Activated CD4-positive, alpha-beta T cell treated with anti-CD3 and anti-CD28 coated beads for 24 hours (primary cell): ENCODE measurements at regions not wholly inside any gene's neighbourhood (a gene's known extent, or its start where the extent isn't known, plus 50 kb on each side); places are given as distances from the start of the nearest gene placed in this dataset.
"Not testable (repeated sequence)": the region's sequence is repeated elsewhere in the genome, so short reads cannot be mapped to it uniquely, and the experiment has no call there.

Source experiments
- DNase-seq, 2 donors: peaks; one replicate each; pipeline ENCODE4 v3.0.0-alpha.2; 2020; ENCODE audit warnings: low read depth in 2 of 2

GRCh38 chr14:105918496-105919262 lies 392.3 kb downstream of the TMEM121 start:
- DNase-seq = no peak

- DNase-seq = no peak
These were observed 393.2 kb downstream of the TMEM121 start for GRCh38 chr14:105919458-105920150.

DNA sequence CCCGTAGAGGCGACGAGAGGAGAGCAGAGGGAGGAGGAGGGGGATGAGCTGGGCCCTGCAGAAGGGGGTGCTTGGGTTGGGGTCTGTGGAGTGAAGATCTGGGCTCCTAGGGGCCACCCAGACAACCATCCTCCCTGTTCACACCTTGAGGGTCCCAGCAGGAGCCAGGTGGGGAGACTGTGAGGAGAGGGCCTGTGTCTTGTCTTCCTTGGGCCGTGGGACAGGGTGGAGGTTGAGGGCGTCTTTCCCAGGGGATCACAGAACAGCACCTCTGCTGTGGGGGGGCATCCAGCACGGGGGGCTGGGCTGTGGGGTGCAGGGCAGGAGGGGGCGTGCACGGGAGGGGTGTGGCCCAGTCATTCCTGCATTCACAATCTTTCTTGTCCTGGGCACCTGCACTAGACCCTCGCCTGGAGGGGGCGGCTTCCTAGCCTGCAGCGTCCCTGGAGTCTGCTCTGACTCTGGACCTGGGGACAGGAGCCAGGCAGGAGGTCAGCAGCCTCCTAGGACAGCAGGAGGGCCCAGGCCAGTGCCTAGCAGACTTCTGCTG lies 393.8 kb downstream of the TMEM121 start:
- not testable (repeated sequence) for DNase-seq

DNA sequence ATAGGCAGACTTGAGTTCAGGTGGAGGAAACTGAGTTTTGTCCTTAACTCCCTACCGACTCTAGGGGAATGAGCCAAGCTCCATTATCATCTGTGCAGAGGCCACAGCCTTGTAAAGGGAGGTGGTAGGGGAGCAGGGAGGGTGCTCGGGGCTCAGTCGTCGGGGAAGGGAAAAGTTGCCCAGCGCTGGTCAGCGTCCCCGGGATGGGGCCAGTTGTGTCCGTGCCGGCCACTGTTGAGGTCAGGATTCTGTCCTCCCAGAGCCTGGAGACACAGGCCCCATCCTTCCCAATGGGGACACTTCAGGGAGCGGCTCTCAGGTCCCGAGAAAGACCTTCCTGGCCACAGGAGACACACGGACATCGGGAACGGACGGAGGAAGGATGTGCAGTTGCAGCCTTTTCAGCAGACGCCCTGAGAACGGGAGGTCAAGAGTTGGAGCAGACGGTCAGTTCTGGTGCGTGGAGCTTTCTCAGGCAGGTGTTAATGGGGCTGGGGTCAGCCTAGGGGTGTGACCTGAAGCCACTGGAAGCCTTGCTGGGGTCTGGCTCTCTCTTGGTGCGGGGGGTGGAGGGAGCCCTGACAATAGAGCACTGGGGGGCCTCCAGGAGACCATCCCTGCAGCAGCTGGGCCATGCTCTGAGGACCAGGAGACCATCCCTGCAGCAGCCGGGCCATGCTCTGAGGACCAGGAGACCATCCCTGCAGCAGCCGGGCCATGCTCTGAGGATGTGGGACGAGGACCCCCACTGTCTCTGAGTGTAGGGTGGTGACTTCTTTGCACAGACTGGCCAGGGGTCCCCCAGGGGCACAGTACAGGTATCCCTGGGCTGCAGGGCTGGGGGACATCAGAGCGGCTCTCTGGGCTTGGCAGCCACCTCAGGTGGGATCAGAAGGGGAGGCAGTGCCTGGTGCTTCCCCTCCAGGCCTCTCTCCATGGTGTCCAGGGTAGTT lies 394.7 kb downstream of the TMEM121 start:
- not testable (repeated sequence) for DNase-seq

GRCh38 chr14:105921781-105922180 lies 395.4 kb downstream of the TMEM121 start:
- DNase-seq = not testable (repeated sequence)

DNA sequence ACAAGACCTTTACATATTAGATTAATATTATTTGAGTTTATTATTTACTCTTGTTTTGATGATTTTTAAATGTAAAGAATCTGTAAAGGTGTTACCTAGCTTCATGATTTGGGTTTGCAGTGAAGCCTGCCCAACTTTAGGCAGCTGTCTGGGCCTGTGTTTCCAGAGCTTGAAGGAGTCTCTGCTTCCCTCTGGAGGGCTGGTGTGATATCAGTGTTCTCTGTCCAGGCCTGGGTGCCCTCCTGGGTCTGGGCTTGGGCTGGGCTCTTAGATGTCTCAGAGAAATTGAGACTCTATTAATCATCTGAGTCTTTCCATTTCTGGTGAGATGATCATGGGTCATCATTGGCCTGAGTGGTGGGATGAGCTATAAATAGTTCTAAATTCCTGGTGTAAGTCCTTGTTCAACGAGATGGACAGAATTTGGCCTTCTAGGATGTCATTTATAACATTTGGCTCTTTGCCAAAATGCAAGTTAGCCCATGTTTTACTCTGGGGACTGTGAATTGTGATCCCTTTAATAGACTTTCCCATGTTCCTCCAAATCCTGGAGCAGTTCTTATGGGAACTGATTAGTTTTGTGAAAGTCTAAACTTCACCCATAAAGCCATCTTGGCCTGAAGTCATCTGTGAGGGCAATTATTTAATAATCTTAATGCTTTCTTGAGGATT lies 397.3 kb downstream of the TMEM121 start:
- DNase-seq = not testable (repeated sequence)

- no peak for DNase-seq
These were observed 398.7 kb downstream of the TMEM121 start for GRCh38 chr14:105924951-105925591.

GRCh38 chr14:105925615-105926372 lies 399.4 kb downstream of the TMEM121 start:
- no peak for DNase-seq

- no peak for DNase-seq
These were observed 400.2 kb downstream of the TMEM121 start for GRCh38 chr14:105926373-105927095.

GRCh38 chr14:105927096-105928060 lies 401.0 kb downstream of the TMEM121 start:
- DNase-seq = no peak

DNA sequence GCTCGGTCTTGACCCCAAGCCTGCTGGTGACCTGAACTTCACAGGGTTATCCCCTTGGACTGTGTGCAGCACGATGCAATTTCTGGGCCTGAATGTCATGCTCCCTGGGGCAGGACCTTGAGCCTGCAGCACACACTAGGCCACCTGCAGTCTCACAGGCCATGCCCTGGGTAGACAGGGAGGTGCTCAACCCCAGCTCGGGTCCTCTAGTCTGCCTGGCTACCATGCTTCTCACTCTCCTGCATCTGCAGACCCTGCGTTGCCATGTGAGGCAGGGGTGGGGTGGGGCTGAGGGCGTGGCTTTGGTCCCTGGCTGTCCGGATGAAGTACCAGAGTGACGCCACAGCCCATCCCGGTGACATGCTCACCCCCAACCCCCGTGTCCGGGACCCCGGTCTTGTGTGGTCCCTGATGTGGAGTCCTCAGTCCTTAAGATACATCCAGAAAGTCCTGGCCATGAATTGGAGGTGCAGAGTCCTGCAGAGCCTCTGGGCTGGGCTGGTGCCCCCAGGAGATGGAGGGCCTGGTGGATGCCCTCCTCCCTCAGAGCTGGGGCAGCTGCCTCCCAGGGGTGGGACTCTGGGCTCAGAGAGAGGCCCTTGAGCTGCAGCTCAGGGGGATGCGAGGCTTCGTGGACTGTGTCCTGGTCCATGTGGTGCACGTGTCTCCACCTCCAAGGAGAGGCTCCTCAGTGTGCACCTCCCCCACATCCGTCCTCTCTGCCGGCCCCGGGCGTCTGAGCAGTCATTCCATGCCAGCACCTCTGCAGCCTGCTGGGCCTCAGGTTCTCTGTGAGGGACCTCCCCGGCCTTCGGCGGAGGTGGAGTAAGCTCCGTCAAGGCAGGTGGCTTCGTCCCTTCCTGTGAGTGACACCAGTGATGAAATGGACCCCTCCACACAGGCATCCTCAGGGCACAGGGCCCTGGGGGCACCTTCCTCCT lies 402.1 kb downstream of the TMEM121 start:
- not testable (repeated sequence) for DNase-seq

DNA sequence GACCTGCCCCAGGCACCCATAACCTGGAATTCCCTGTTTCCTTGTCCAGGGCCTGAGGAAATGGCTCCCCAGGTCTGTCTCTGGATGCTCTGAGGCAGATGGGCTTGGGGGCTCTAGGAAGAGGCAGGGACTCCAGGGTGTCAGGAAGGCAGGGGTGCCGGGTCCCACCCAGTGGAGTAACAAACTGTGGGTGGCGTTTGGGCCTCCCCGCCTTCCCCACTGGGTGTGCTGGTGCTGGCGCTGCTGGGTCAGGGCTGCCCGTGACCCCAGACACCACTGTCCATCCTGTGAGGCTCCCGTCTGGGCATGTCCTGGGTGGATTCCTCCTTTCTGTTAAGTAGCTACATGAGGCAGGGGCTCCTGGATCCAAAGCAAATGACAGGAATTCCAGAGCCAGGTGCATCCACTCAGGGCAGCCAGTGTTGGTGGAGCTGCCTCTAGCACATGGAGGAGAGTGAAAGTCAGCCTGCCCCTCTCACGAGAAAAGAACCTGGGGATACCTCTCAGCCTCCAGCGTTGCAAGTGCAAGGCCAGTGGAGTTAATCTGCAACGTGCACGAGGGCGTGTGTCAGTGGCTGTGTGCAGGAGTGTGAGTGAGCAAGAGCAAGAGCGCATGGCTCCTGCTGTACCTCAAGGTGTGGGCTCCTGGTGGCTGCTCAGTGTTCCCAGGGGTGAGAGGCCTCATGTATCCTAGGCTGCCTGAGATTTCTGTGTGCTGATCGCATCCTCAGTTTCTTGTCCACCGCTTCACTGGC lies 403.1 kb downstream of the TMEM121 start:
- no peak for DNase-seq

GRCh38 chr14:105930572-105930971 lies 404.2 kb downstream of the TMEM121 start:
- no peak for DNase-seq

- DNase-seq = no peak
These were observed 405.6 kb downstream of the TMEM121 start for GRCh38 chr14:105931808-105932483.

DNA sequence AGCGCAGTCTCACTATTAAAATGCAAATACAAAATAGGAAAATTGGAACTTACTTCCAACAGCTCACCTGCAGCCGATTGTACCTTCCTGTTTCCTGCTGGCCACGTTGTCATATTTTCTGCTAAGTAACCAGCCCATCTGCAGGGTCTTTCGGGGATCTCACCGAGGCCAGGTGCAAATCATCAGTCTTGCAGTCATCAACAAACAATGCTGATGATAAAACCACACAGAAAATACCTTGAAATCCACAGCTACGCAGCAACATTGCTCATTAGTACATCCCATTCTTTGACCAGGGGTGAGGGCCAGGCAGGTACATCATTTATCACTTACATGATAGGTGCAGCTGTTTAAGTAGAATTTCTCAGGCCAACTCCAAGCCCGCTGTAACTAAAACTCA lies 406.9 kb downstream of the TMEM121 start:
- no peak for DNase-seq

DNA sequence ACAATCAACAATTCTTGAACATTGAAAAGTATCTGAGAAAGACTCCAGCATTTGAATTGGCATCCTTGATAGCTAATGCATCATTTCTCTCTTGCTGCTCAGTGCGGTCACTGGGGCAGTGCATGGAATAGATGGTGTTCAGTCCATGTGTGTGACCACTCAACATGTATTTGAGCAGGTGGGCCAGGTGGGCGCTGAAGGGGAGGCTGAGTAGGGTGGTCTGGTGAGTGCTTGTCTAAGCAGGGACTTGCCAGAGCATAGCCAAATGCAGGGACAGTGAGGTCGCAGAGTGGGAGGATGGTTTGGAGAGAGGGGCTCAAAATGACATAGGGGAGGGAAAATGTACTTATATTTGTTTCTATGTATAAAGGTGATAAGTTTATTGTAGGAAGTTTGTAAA lies 409.0 kb downstream of the TMEM121 start:
- no peak for DNase-seq
